Cardiac muscle cell (in vitro differentiated cells and primary cell): ENCODE measurements at regions not wholly inside any gene's neighbourhood (a gene's known extent, or its start where the extent isn't known, plus 50 kb on each side); places are given as distances from the start of the nearest gene placed in this dataset.
A peak's percentile ranks its signal among the peaks of the same experiment; 100 is the strongest.

Experiments
- DNase-seq, 2 donors: peaks; one replicate each; pipeline versions ENCODE4 v3.0.0 to v3.0.0-alpha.2; 2010 to 2017; ENCODE audit warnings: low read depth in 1 of 2, low spot score in 1 of 2
- H3K27ac ChIP-seq: fragments of 200-600 bp; sonication (generic); 2 replicates; pipeline ENCODE4 v1.5.1; 2016
- H3K27me3 ChIP-seq: fragments of 200-600 bp; sonication (generic); 2 replicates; pipeline ENCODE4 v1.6.0; 2016; ENCODE audit warnings: control low read depth
- H3K36me3 ChIP-seq: fragments of 200-600 bp; sonication (generic); 2 replicates; pipeline ENCODE4 v1.5.1; 2016; ENCODE audit warnings: control low read depth
- H3K4me1 ChIP-seq: fragments of 200-600 bp; sonication (generic); 2 replicates; pipeline ENCODE4 v1.8.1; 2017; ENCODE audit warnings: low read depth, mild to moderate bottlenecking, mixed run types
- H3K4me3 ChIP-seq: fragments of 200-600 bp; sonication (generic); 2 replicates; pipeline ENCODE4 v1.5.1; 2016; ENCODE audit warnings: mild to moderate bottlenecking
- H3K9me3 ChIP-seq: fragments of 200-600 bp; sonication (generic); 2 replicates; pipeline ENCODE4 v1.5.1; 2017; ENCODE audit warnings: low read depth, mild to moderate bottlenecking, control low read depth
- TF ChIP-seq, protein P1 (sequence below): IDR thresholded peaks from 2 replicates; pipeline ENCODE4 v1.5.1; 2012; ENCODE audit warnings: low read depth, mild to moderate bottlenecking, low read length

DNA sequence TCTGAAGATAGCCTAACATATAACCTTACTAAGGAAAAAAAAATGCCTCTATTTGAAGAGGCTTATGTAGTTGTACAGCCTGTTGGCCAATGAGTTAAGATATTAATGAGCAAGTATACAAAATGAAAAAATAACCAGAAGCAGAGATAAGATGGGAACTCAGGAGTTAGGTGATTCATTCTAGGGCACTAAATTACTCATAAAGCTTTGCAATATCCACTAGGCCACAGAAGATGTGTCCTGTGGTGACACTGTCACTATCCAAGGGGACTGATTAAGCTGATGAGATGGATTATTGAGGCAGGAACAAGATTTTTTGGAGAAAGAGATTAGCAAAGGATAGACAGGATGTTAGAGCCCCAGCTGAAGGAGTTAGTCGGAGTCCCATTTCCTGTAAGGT lies 99.6 kb downstream of the LIG4 start:
- no peaks in the 10 kb centered on the region for H3K27me3 ChIP-seq
- no peaks in the 10 kb centered on the region for H3K9me3 ChIP-seq
- H3K36me3 ChIP-seq: no peaks in the 10 kb centered on the region
- H3K27ac ChIP-seq: no peak overlapping the region
- no peaks in the 10 kb centered on the region for H3K4me1 ChIP-seq
- DNase-seq: no peak
- H3K4me3 ChIP-seq: no peak overlapping the region
- TF ChIP-seq, protein P1, sequence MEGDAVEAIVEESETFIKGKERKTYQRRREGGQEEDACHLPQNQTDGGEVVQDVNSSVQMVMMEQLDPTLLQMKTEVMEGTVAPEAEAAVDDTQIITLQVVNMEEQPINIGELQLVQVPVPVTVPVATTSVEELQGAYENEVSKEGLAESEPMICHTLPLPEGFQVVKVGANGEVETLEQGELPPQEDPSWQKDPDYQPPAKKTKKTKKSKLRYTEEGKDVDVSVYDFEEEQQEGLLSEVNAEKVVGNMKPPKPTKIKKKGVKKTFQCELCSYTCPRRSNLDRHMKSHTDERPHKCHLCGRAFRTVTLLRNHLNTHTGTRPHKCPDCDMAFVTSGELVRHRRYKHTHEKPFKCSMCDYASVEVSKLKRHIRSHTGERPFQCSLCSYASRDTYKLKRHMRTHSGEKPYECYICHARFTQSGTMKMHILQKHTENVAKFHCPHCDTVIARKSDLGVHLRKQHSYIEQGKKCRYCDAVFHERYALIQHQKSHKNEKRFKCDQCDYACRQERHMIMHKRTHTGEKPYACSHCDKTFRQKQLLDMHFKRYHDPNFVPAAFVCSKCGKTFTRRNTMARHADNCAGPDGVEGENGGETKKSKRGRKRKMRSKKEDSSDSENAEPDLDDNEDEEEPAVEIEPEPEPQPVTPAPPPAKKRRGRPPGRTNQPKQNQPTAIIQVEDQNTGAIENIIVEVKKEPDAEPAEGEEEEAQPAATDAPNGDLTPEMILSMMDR: no peak

DNA sequence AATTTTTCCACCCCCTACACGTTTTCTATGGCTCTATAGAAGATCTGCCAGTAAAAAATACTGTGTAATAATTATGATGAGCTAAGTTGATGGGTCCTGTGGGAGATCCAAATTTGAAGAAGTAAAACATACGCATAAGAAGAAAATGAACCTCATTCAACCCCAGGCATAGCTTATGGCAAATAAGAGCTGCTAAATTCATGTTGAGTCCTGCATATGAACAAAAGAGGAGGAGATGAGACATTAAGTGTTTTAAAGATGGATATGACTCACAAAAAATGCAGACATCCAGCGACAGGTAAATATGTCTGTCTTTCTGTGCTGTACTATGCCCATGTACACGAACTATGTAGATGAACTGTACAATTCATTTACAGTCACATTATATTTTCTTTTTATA lies 101.9 kb downstream of the LIG4 start:
- Histone ChIP-seq H3K4me3 (no peak overlapping the region), H3K27ac (no peak overlapping the region), H3K36me3 (no peaks in the 10 kb centered on the region), H3K4me1 (no peaks in the 10 kb centered on the region), H3K9me3 (no peaks in the 10 kb centered on the region), H3K27me3 (no peaks in the 10 kb centered on the region)
- TF ChIP-seq, protein P1: no peak
- DNase-seq: no peak

DNA sequence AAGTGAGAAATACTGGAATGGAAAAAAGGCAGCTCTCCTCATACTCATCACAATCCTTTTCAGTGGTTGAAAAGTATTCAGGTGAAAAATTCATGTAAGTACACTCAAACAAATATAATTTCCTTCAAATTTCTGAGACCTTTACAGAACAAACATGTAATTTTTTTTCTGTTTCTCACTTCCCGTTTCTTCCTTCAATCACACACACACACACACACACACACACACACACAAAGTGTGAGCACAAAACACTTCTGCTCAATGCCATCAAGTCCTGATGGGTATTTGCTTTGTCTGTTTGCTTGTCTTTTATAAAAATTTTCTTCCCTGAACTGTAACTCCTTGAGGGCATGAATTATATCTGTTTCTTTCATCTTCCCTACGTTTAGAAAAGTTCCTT lies 110.6 kb downstream of the LIG4 start:
- DNase-seq: no peak
- no peak overlapping the region for H3K27ac ChIP-seq
- TF ChIP-seq, protein P1: no peak
- no peak overlapping the region for H3K4me3 ChIP-seq
- no peaks in the 10 kb centered on the region for H3K4me1 ChIP-seq
- no peaks in the 10 kb centered on the region for H3K9me3 ChIP-seq
- no peaks in the 10 kb centered on the region for H3K36me3 ChIP-seq
- no peaks in the 10 kb centered on the region for H3K27me3 ChIP-seq

DNA sequence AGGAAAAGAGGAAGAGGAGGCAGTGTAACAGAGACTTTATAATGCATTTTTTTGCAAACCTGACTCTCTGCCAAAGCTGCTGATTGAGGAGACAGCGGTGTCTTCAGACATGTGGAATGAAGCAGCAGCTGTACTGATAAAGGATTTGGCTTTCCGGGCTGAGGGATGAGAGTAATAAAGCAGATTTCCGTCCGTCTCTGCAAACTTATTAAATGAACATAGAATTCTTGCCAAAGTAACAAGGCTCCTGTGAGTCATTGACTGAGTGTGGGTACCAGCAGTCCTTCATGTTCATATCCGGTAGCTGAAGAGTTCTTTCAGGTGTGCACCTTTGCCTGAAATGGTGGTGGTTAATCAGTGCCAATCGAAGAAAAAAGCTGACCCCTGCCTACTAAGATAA lies 112.6 kb downstream of the LIG4 start:
- H3K9me3 ChIP-seq: no peaks in the 10 kb centered on the region
- TF ChIP-seq, protein P1: no peak
- no peaks in the 10 kb centered on the region for H3K27me3 ChIP-seq
- DNase-seq: peak in 1 of 2 donors; percentile 1
- H3K27ac ChIP-seq: no peak overlapping the region
- no peaks in the 10 kb centered on the region for H3K4me1 ChIP-seq
- H3K4me3 ChIP-seq: no peak overlapping the region
- no peaks in the 10 kb centered on the region for H3K36me3 ChIP-seq

DNA sequence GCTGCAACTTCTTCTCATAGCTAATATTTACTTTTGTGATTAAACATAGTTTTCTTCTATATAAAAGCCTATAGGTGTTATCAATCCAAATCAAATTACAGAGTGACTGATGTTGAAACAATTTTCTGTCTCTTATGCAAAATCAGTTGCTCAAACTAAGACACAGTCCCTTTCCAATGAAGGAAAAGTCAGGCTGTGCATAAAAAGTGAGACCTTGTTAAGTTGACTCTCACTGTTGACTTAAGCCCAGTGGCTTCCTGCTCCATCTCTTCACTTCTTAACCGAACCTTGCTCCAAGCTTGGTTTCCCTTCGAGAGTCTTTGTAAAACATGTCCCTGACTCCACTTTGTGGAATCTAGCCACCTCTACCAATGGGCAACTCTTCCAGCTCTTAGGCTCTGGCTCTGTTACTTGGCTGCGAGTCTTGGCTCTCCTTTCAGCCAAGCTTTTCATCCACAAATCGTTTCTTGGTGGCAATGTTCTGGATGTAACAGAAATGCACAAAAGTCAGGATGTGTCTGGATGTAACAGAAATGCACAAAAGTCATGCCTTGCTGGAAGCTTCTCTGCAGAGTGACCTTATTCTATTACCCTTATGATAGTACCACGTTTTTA lies 118.9 kb downstream of the LIG4 start:
- Histone ChIP-seq H3K36me3 (no peaks in the 10 kb centered on the region), H3K27me3 (no peaks in the 10 kb centered on the region), H3K27ac (no peak overlapping the region), H3K9me3 (no peaks in the 10 kb centered on the region), H3K4me1 (no peaks in the 10 kb centered on the region), H3K4me3 (no peak overlapping the region)
- TF ChIP-seq, protein P1: no peak
- no peak for DNase-seq

DNA sequence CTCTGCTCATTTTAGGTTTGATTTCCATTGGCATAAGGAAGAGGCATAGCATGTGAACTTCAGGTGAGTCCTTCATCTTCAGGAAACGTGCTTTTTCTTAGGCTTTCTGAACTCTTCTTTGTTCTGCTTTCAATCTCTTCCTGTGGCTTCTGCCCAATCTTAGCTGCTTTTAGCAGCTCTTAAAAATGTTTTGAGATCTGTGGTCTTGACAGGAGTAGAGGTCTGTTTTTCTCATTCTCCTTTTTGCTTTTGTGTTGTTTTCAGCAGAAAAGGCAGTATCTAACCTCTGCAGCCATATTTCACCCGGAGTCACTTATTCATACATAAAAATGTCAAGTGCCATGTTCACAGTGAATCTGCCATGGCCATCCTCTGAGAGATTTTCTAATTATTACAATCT lies 120.3 kb downstream of the LIG4 start:
- Histone ChIP-seq H3K4me3 (no peak overlapping the region), H3K27ac (no peak overlapping the region), H3K27me3 (no peaks in the 10 kb centered on the region), H3K36me3 (no peaks in the 10 kb centered on the region), H3K4me1 (no peaks in the 10 kb centered on the region), H3K9me3 (no peaks in the 10 kb centered on the region)
- no peak for DNase-seq
- TF ChIP-seq, protein P1: no peak
